ENCODE measurements at regions not wholly inside any gene's neighbourhood (a gene's known extent, or its start where the extent isn't known, plus 50 kb on each side); places are given as distances from the start of the nearest gene placed in this dataset.

DNA sequence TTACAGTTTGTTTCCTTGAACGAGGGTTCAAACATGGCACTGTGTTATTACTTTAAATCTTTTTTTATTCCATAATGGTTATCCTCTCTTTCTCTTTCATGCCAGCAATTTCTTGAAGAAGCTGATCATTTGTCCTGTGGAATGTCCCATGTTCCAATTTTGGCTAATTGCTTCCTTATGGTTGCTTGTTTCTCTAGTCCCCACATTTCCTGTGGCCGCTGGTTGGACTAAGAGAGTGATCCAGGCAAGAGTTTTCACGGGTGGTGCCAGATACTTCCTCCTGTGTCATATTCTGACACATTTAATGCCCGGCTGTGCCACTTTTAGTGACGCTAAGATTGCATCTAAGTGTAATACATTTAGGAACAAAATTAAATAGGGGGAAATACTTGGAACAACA is 83.8 kb upstream of the FAM169A start:
- POLR2A ChIA-PET: no interaction called here
- TF ChIP-seq ARNT (IDR thresholded peaks at IDR 0.05) (no peak), ZNF384 (IDR thresholded peaks at IDR 0.05) (no peak), L3MBTL2 (conservative IDR thresholded peaks at IDR 0.05) (no peak), SUZ12 (IDR thresholded peaks at IDR 0.05) (no peak), FOXA1 (IDR thresholded peaks at IDR 0.05) (no peak), NFRKB (IDR thresholded peaks at IDR 0.05) (no peak), FOXM1 (IDR thresholded peaks at IDR 0.05; ENCODE audit: borderline replicate concordance) (no peak), FOXK2 (IDR thresholded peaks at IDR 0.05) (no peak), HDGF (IDR thresholded peaks at IDR 0.05; ENCODE audit: borderline replicate concordance) (no peak), CTBP1 (IDR thresholded peaks at IDR 0.05; ENCODE audit: borderline replicate concordance) (no peak), ELF4 (IDR thresholded peaks at IDR 0.05) (no peak), BHLHE40 (IDR thresholded peaks at IDR 0.05; ENCODE audit: borderline replicate concordance) (no peak), TARDBP (IDR thresholded peaks at IDR 0.05) (no peak), SP1 (IDR thresholded peaks at IDR 0.05) (no peak)
- no peak for DNase-seq (ENCODE audit: extremely low spot score)
- CTCF ChIA-PET: no interaction called here

DNA sequence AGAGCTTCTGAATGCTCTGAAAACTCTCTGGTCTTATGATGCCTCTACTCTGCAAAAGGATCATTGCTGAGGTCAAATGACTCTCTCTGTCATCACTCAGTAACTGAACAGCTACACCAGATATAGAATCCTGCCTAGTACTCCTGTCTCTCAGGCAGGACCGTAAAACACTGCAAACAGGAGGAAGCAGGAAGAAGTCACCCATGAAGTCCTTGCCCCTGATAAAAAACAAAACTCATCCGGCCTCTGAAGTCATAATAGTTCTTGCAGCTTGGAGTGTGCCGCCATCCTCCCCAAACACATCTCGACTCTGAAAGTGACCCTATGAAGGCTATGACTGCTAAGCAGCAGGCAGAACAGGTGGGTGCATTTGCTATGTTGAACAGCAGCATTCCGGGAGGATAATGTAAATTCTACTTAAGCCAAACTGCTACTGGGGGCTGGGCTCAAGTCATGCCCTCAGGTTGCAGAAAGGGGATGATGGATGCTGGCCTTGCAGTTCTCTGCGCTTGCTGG is 81.9 kb upstream of the FAM169A start:
- no peak for TF ChIP-seq FOXM1 (IDR thresholded peaks at IDR 0.05; ENCODE audit: borderline replicate concordance)
- TF ChIP-seq, protein P1, sequence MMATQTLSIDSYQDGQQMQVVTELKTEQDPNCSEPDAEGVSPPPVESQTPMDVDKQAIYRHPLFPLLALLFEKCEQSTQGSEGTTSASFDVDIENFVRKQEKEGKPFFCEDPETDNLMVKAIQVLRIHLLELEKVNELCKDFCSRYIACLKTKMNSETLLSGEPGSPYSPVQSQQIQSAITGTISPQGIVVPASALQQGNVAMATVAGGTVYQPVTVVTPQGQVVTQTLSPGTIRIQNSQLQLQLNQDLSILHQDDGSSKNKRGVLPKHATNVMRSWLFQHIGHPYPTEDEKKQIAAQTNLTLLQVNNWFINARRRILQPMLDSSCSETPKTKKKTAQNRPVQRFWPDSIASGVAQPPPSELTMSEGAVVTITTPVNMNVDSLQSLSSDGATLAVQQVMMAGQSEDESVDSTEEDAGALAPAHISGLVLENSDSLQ (IDR thresholded peaks at IDR 0.05): no peak
- TF ChIP-seq BHLHE40 (IDR thresholded peaks at IDR 0.05; ENCODE audit: borderline replicate concordance): no peak
- no peak for TF ChIP-seq L3MBTL2 (conservative IDR thresholded peaks at IDR 0.05)
- TF ChIP-seq TARDBP (IDR thresholded peaks at IDR 0.05): no peak
- ChIA-PET POLR2A (no interaction called here), CTCF (no interaction called here)
- DNase-seq (ENCODE audit: extremely low spot score): no peak

- CTCF ChIA-PET: no interaction called here
Observed at GRCh38 chr5:74946471-74946870, 80.3 kb upstream of the FAM169A start.

DNA sequence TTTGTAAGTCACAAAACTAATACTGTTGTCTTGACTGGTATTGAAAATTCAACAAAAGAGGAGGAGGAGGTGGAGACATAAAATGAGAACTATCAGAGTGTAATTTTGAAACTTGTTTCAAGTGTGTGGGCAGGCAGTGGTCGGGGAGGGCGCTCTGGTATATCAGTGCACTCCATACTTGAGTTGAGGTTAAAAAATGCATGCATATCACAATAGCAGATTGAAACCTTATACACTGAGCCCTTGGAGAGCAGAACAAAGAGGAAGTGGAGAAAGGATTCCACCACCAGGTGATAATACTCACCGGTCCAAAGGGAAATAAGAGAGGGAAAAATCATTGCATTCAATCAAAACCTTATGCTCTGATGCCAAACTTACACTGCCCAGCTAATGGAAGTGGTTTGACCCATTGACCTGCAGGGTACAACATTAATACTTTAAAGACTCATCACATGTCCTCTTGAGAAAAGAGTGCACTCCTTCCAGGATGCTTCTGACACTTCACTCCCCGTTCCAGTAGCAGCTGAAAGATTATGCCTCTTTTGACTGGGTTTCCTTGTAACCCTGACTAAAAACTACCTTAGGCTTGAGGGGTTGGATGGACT is 79.5 kb upstream of the FAM169A start:
- ChIA-PET CTCF (no interaction called here), POLR2A (no interaction called here)
- no peak for TF ChIP-seq FOXK2 (IDR thresholded peaks at IDR 0.05)
- no peak for TF ChIP-seq NFRKB (IDR thresholded peaks at IDR 0.05)
- TF ChIP-seq LEF1 (IDR thresholded peaks at IDR 0.05; ENCODE audit: borderline replicate concordance): no peak
- no peak for TF ChIP-seq HDGF (IDR thresholded peaks at IDR 0.05; ENCODE audit: borderline replicate concordance)
- no peak for TF ChIP-seq SUZ12 (IDR thresholded peaks at IDR 0.05)
- TF ChIP-seq, protein P1 (IDR thresholded peaks at IDR 0.05): no peak
- TF ChIP-seq FOXM1 (IDR thresholded peaks at IDR 0.05; ENCODE audit: borderline replicate concordance): no peak
- TF ChIP-seq CTBP1 (IDR thresholded peaks at IDR 0.05; ENCODE audit: borderline replicate concordance): no peak
- TF ChIP-seq FOXA1 (IDR thresholded peaks at IDR 0.05): no peak
- TF ChIP-seq ELF4 (IDR thresholded peaks at IDR 0.05): no peak
- no peak for TF ChIP-seq ARNT (IDR thresholded peaks at IDR 0.05)
- no peak for TF ChIP-seq L3MBTL2 (conservative IDR thresholded peaks at IDR 0.05)
- TF ChIP-seq ZNF384 (IDR thresholded peaks at IDR 0.05): no peak
- no peak for TF ChIP-seq TARDBP (IDR thresholded peaks at IDR 0.05)
- no peak for TF ChIP-seq BHLHE40 (IDR thresholded peaks at IDR 0.05; ENCODE audit: borderline replicate concordance)
- no peak for TF ChIP-seq SP1 (IDR thresholded peaks at IDR 0.05)
- DNase-seq (ENCODE audit: extremely low spot score): no peak

More at GRCh38 chr5:74946471-74946870, 80.3 kb upstream of the FAM169A start:
- POLR2A ChIA-PET: no interaction called here
- TF ChIP-seq FOXK2 (IDR thresholded peaks at IDR 0.05) (no peak), ZNF384 (IDR thresholded peaks at IDR 0.05) (no peak)
- TF ChIP-seq, protein P1 (IDR thresholded peaks at IDR 0.05): peak; percentile 22; the same call in 1 of the 2 replicates
- DNase-seq (ENCODE audit: extremely low spot score): no peak

GRCh38 chr5:74943905-74944304 is 77.7 kb upstream of the FAM169A start:
- no peak for DNase-seq (ENCODE audit: extremely low spot score)
- ChIA-PET POLR2A (no interaction called here), CTCF (interaction anchor here (1.3 kb wide), 1 partner anchor 9 kb away, joined by 3 read pairs; no protein-coding TSS in a partner anchor)
- TF ChIP-seq BHLHE40 (IDR thresholded peaks at IDR 0.05; ENCODE audit: borderline replicate concordance) (no peak), FOXA1 (IDR thresholded peaks at IDR 0.05) (no peak), TARDBP (IDR thresholded peaks at IDR 0.05) (no peak), FOXM1 (IDR thresholded peaks at IDR 0.05; ENCODE audit: borderline replicate concordance) (no peak), NFRKB (IDR thresholded peaks at IDR 0.05) (no peak), ZNF384 (IDR thresholded peaks at IDR 0.05) (no peak), ELF4 (IDR thresholded peaks at IDR 0.05) (no peak), L3MBTL2 (conservative IDR thresholded peaks at IDR 0.05) (no peak), LEF1 (IDR thresholded peaks at IDR 0.05; ENCODE audit: borderline replicate concordance) (no peak), HDGF (IDR thresholded peaks at IDR 0.05; ENCODE audit: borderline replicate concordance) (no peak), ARNT (IDR thresholded peaks at IDR 0.05) (no peak)
- TF ChIP-seq, protein P1 (IDR thresholded peaks at IDR 0.05): no peak
